IMR-90 (cell line): ENCODE measurements at regions not wholly inside any gene's neighbourhood (a gene's known extent, or its start where the extent isn't known, plus 50 kb on each side); places are given as distances from the start of the nearest gene placed in this dataset.
A peak's percentile ranks its signal among the peaks of the same experiment; 100 is the strongest.

Source experiments
- ATAC-seq: fragments of 200-7000 bp; cut with Tn5 transposase; 2 replicates; pipeline ENCODE4 v1.9.1; 2020; ENCODE audit warnings: low read depth, mild to moderate bottlenecking, moderate library complexity
- BruUV-seq: library from RNA; stranded (reverse); fragments of 400-500 nt; replicated peaks from 2 replicates; lab custom pipeline; 2021; lab: Mats Ljungman, UMichigan
- CTCF ChIA-PET: fragments of 300-600 bp; formaldehyde crosslinking; extraction: SDS; loops from one replicate; lab custom pipeline; 2021; ENCODE audit warnings: antibody characterized with exemption; lab: Yijun Ruan, JAX
- POLR2A ChIA-PET: fragments of 300-600 bp; sonication (Branson Sonifier 250); formaldehyde crosslinking; loops from one replicate; lab custom pipeline; 2022; ENCODE audit warnings: antibody characterized with exemption; ENCODE audit not compliant: unreplicated experiment; lab: Charles Lee
- DNase-seq: peaks from one replicate; pipeline ENCODE4 v3.0.0; 2013
- H2AFZ ChIP-seq: replicated peaks from 2 replicates; pipeline ENCODE3; 2013; ENCODE audit warnings: low read length, mild to moderate bottlenecking; ENCODE audit not compliant: poor library complexity
- H2AK5ac ChIP-seq: 2 replicates; pipeline ENCODE4 v1.6.1; 2013; ENCODE audit warnings: low read depth, low read length, inconsistent platforms
- H2AK9ac ChIP-seq: replicated peaks from 2 replicates; pipeline ENCODE3; 2013; ENCODE audit warnings: mild to moderate bottlenecking, low read depth, low read length, moderate library complexity; ENCODE audit not compliant: poor library complexity
- H2BK120ac ChIP-seq: 2 replicates; pipeline ENCODE4 v1.6.1; 2013; ENCODE audit warnings: low read depth, low read length, inconsistent platforms
- H2BK15ac ChIP-seq: 3 replicates; pipeline ENCODE4 v1.6.1; 2013; ENCODE audit warnings: low read depth, low read length, inconsistent platforms
- H2BK20ac ChIP-seq: 2 replicates; pipeline ENCODE4 v1.6.1; 2013; ENCODE audit warnings: low read depth, mild to moderate bottlenecking, inconsistent platforms, low read length, moderate library complexity
- H2BK5ac ChIP-seq: 2 replicates; pipeline ENCODE4 v1.6.1; 2013; ENCODE audit warnings: mild to moderate bottlenecking, low read depth, low read length, inconsistent platforms; ENCODE audit not compliant: poor library complexity, severe bottlenecking
- H3K14ac ChIP-seq: replicated peaks from 2 replicates; pipeline ENCODE4 v1.6.1; 2013; ENCODE audit warnings: low read depth, low read length, inconsistent platforms
- H3K18ac ChIP-seq: 2 replicates; pipeline ENCODE4 v1.6.1; 2013; ENCODE audit warnings: low read depth, low read length, control low read depth
- H3K23ac ChIP-seq: 2 replicates; pipeline ENCODE4 v1.6.1; 2013; ENCODE audit warnings: low read depth, low read length, inconsistent platforms
- H3K27ac ChIP-seq: 2 replicates; pipeline ENCODE4 v1.5.1; 2013; ENCODE audit warnings: mild to moderate bottlenecking, control low read depth, low read length; ENCODE audit not compliant: insufficient read depth
- H3K27me3 ChIP-seq: 2 replicates; pipeline ENCODE4 v1.6.1; 2013; ENCODE audit warnings: low read length; ENCODE audit not compliant: control insufficient read depth, insufficient read depth
- H3K36me3 ChIP-seq: 2 replicates; pipeline ENCODE4 v1.6.1; 2013; ENCODE audit warnings: low read length, mixed read lengths; ENCODE audit not compliant: control insufficient read depth, insufficient read depth
- H3K4ac ChIP-seq: 2 replicates; pipeline ENCODE4 v1.6.1; 2013; ENCODE audit warnings: low read depth, low read length, inconsistent platforms
- H3K4me1 ChIP-seq: 2 replicates; pipeline ENCODE4 v1.6.1; 2013; ENCODE audit warnings: low read length, mixed read lengths; ENCODE audit not compliant: control insufficient read depth, insufficient read depth
- H3K4me2 ChIP-seq: 2 replicates; pipeline ENCODE4 v1.6.1; 2013; ENCODE audit warnings: low read depth, mild to moderate bottlenecking, control low read depth, low read length, moderate library complexity
- H3K4me3 ChIP-seq: 2 replicates; pipeline ENCODE4 v1.5.1; 2013; ENCODE audit warnings: low read depth, mild to moderate bottlenecking, control low read depth, low read length, moderate library complexity; ENCODE audit not compliant: insufficient read depth
- H3K56ac ChIP-seq: 2 replicates; pipeline ENCODE4 v1.6.1; 2013; ENCODE audit warnings: low read length, inconsistent platforms; ENCODE audit not compliant: insufficient read depth; ENCODE audit errors: extremely low read depth
- H3K79me1 ChIP-seq, 2 experiments: 2 replicates each; pipeline ENCODE4 v1.6.1; 2013; ENCODE audit warnings: low read length in 2 of 2, inconsistent platforms in 1 of 2, low read depth in 1 of 2
- H3K9ac ChIP-seq: 2 replicates; pipeline ENCODE4 v1.6.1; 2013; ENCODE audit warnings: low read depth, low read length, control low read depth
- H3K9me1 ChIP-seq: 2 replicates; pipeline ENCODE4 v1.6.1; 2013; ENCODE audit warnings: low read length, inconsistent platforms; ENCODE audit not compliant: insufficient read depth
- H3K9me3 ChIP-seq: 2 replicates; pipeline ENCODE4 v1.6.1; 2013; ENCODE audit warnings: low read length; ENCODE audit not compliant: control insufficient read depth, insufficient read depth
- H4K20me1 ChIP-seq: 2 replicates; pipeline ENCODE4 v1.6.1; 2013; ENCODE audit warnings: low read length, inconsistent platforms; ENCODE audit not compliant: insufficient read depth
- H4K5ac ChIP-seq: 2 replicates; pipeline ENCODE4 v1.6.1; 2013; ENCODE audit warnings: mild to moderate bottlenecking, low read depth, low read length, control low read depth
- H4K8ac ChIP-seq, 2 experiments: 2 replicates each; pipeline ENCODE4 v1.6.1; 2013; ENCODE audit warnings: low read depth in 2 of 2, low read length in 2 of 2, control low read depth in 1 of 2, inconsistent platforms in 1 of 2
- H4K91ac ChIP-seq: 2 replicates; pipeline ENCODE4 v1.6.1; 2013; ENCODE audit warnings: low read depth, low read length, inconsistent platforms; ENCODE audit not compliant: insufficient read depth
- BHLHE40 ChIP-seq: fragments of 150-350 bp; IDR thresholded peaks from 2 replicates; pipeline ENCODE4 v1.6.1; 2016; ENCODE audit warnings: mild to moderate bottlenecking, low read depth, low read length
- CHD1 ChIP-seq: IDR thresholded peaks from 2 replicates; pipeline ENCODE4 v1.6.1; 2012; ENCODE audit warnings: low read depth, low read length, improper control_type of control experiment
- FOS ChIP-seq: fragments of 150-350 bp; IDR thresholded peaks from 2 replicates; pipeline ENCODE4 v1.6.1; 2016; ENCODE audit warnings: low read depth, low read length
- MAZ ChIP-seq: IDR thresholded peaks from 2 replicates; pipeline ENCODE4 v1.6.1; 2012; ENCODE audit warnings: low read depth, mild to moderate bottlenecking, low read length, improper control_type of control experiment, moderate library complexity, borderline replicate concordance
- MXI1 ChIP-seq: IDR thresholded peaks from 2 replicates; pipeline ENCODE4 v1.6.1; 2012; ENCODE audit warnings: low read depth, mild to moderate bottlenecking, low read length, moderate library complexity, borderline replicate concordance
- NFE2L2 ChIP-seq: fragments of 150-350 bp; IDR thresholded peaks from 2 replicates; pipeline ENCODE4 v1.6.1; 2016; ENCODE audit warnings: low read depth, mild to moderate bottlenecking, low read length
- RAD21 ChIP-seq: IDR thresholded peaks from 2 replicates; pipeline ENCODE4 v1.6.1; 2012; ENCODE audit warnings: low read length, improper control_type of control experiment
- RFX5 ChIP-seq: IDR thresholded peaks from 2 replicates; pipeline ENCODE4 v1.8.0; 2012; ENCODE audit warnings: low read depth, mild to moderate bottlenecking, low read length, moderate library complexity
- WGBS, 2 experiments: methylation state at CpG; one replicate each; pipeline versions ENCODE4 v1.1.5 to v1.1.7; 2013; ENCODE audit warnings: missing lambda C conversion rate in 2 of 2; ENCODE audit not compliant: insufficient read length in 1 of 2; ENCODE audit errors: extremely low coverage in 2 of 2; 5-methylcytosine and 5-hydroxymethylcytosine counted together
- dilution Hi-C: fragments of 300-500 bp; cut with HindIII; formaldehyde crosslinking; loops from one replicate; pipeline ENCODE4 v1.14.3; 2018; ENCODE audit warnings: low sequenced_read_pairs; ENCODE audit not compliant: unreplicated experiment
- in situ Hi-C: fragments of 300-500 bp; cut with MboI; formaldehyde crosslinking; loops from 3 replicates; pipeline ENCODE4 v1.14.3; 2019; ENCODE audit warnings: low sequenced_read_pairs, inconsistent platforms, mixed read lengths
- intact Hi-C: fragments of 100-400 bp; cut with micrococcal nuclease; formaldehyde crosslinking; loops from 2 replicates; pipeline ENCODE4 v1.10.0; 2022

GRCh38 chr3:106204160-106204868, 335.5 kb upstream of the CBLB start:
- no peak overlapping the region for H3K56ac ChIP-seq
- dilution Hi-C loops: no loop called here
- intact Hi-C loops: loop anchor here (10.0 kb wide), 1 partner anchor 520 kb away; no protein-coding TSS in a partner anchor
- H3K27me3 ChIP-seq: no peaks in the 10 kb centered on the region
- H2BK120ac ChIP-seq: no peak overlapping the region
- no peak overlapping the region for H3K4ac ChIP-seq
- no peak overlapping the region for H4K91ac ChIP-seq
- no peak overlapping the region for H2AK5ac ChIP-seq
- no peak overlapping the region for H3K18ac ChIP-seq
- no peak overlapping the region for H3K27ac ChIP-seq
- ATAC-seq (peak; percentile 32; the same call in 1 of the 2 replicates), DNase-seq (peak; percentile 16)
- H4K20me1 ChIP-seq: no peaks in the 10 kb centered on the region
- H3K4me3 ChIP-seq: no peak overlapping the region
- no peak overlapping the region for H4K5ac ChIP-seq
- WGBS, 2 experiments: no CpG with 5 or more reads among the region's 5 CpGs
- H3K23ac ChIP-seq: no peak overlapping the region
- no peak overlapping the region for H2BK15ac ChIP-seq
- no peak overlapping the region for H2BK5ac ChIP-seq
- BruUV-seq: no TSS peak
- POLR2A ChIA-PET: no interaction called here
- no peaks in the 10 kb centered on the region for H3K36me3 ChIP-seq
- CTCF ChIA-PET: no interaction called here
- H2BK20ac ChIP-seq: no peak overlapping the region
- H3K4me1 ChIP-seq: no peaks in the 10 kb centered on the region
- in situ Hi-C loops: no loop called here
- no peak overlapping the region for H3K4me2 ChIP-seq
- H2AK9ac ChIP-seq: no peak overlapping the region
- H3K9me1 ChIP-seq: no peaks in the 10 kb centered on the region
- no peak overlapping the region for H3K9ac ChIP-seq
- H3K9me3 ChIP-seq: no peaks in the 10 kb centered on the region
- H3K79me1 ChIP-seq: no peaks in the 10 kb centered on the region
- no peak overlapping the region for H4K8ac ChIP-seq
- H2AFZ ChIP-seq: no peak overlapping the region
- no peak for TF ChIP-seq RAD21
- TF ChIP-seq CHD1: no peak
- no peak for TF ChIP-seq RFX5
- no peak for TF ChIP-seq MXI1
- no peak for TF ChIP-seq NFE2L2
- no peak for TF ChIP-seq FOS
- no peak for TF ChIP-seq BHLHE40
- no peak for TF ChIP-seq MAZ
- no peak overlapping the region for H3K14ac ChIP-seq
